Spleen (tissue), 11 donors: ENCODE measurements at regions not wholly inside any gene's neighbourhood (a gene's known extent, or its start where the extent isn't known, plus 50 kb on each side); places are given as distances from the start of the nearest gene placed in this dataset.

Experiments used
- DNase-seq: peaks from one replicate; pipeline ENCODE4 v3.0.0-alpha.2; 2020
- H3K27ac ChIP-seq, 8 donors: fragments of 200-600 bp; sonication (generic) in 7 of 8; 1 replicate in 4 of 8; 2 replicates in 4 of 8; pipeline versions ENCODE4 v1.5.0 to v1.8.0; 2016 to 2021; ENCODE audit warnings: inconsistent platforms in 4 of 8, mild to moderate bottlenecking in 4 of 8, moderate library complexity in 1 of 8
- H3K27me3 ChIP-seq, 7 donors: fragments of 200-600 bp; sonication (generic) in 6 of 7; replicated peaks in 1 of 7; 1 replicate in 4 of 7; 2 replicates in 3 of 7; pipeline versions ENCODE4 v1.5.0 to v1.8.0; 2016 to 2021; ENCODE audit warnings: inconsistent platforms in 3 of 7, mild to moderate bottlenecking in 1 of 7
- H3K36me3 ChIP-seq, 6 donors: fragments of 200-600 bp; sonication (generic) in 5 of 6; 1 replicate in 4 of 6; 2 replicates in 2 of 6; pipeline versions ENCODE4 v1.5.0 to v1.8.0; 2016 to 2021; ENCODE audit warnings: inconsistent platforms in 2 of 6
- H3K4me1 ChIP-seq, 6 donors: fragments of 200-600 bp; sonication (generic) in 5 of 6; 1 replicate in 3 of 6; 2 replicates in 3 of 6; pipeline versions ENCODE4 v1.5.0 to v1.8.0; 2016 to 2021; ENCODE audit warnings: inconsistent platforms in 3 of 6
- H3K4me3 ChIP-seq, 8 donors: fragments of 200-600 bp; sonication (generic) in 7 of 8; 1 replicate in 4 of 8; 2 replicates in 4 of 8; pipeline versions ENCODE4 v1.5.0 to v1.8.0; 2016 to 2021; ENCODE audit warnings: inconsistent platforms in 4 of 8, mild to moderate bottlenecking in 4 of 8, moderate library complexity in 2 of 8
- H3K9me3 ChIP-seq, 8 donors: fragments of 200-600 bp; sonication (generic) in 7 of 8; 1 replicate in 4 of 8; 2 replicates in 4 of 8; pipeline versions ENCODE4 v1.5.0 to v1.8.0; 2016 to 2021; ENCODE audit warnings: inconsistent platforms in 4 of 8
- POLR2A ChIP-seq, 3 donors: fragments of 450-650 bp; IDR thresholded peaks; one replicate each; pipeline ENCODE4 v1.5.1; 2017; ENCODE audit warnings: antibody characterized with exemption in 3 of 3, mild to moderate bottlenecking in 1 of 3
- POLR2AphosphoS5 ChIP-seq, 3 donors: sonication (generic); formaldehyde crosslinking; IDR thresholded peaks; one replicate each; pipeline ENCODE4 v1.5.1; 2017; ENCODE audit warnings: antibody characterized with exemption in 3 of 3
- WGBS, 5 donors: extraction: QIAGEN DNeasy Blood & Tissue Kit in 3 of 5; methylation state at CpG; one replicate each; pipeline versions ENCODE4 v1.1.5 to v1.1.7; 2013 to 2018; 5-methylcytosine and 5-hydroxymethylcytosine counted together
- intact Hi-C: fragments of 100-400 bp; cut with DNase I; formaldehyde crosslinking; loops from one replicate; pipeline ENCODE4 v1.15.0; 2023; ENCODE audit warnings: low total_unique reads
- small RNA-seq, 4 donors: library from RNA; depleted of rRNA; stranded (forward); fragments of <200 nt; gene quantifications; one replicate each; pipeline ENCODE3, GENCODE V24; 2016
- TF ChIP-seq, protein P1 (sequence below), 11 experiments: fragments of 200-600 bp in 7 of 11; fragments of 450-650 bp in 4 of 11; sonication (generic) in 4 of 11; IDR thresholded peaks in 8 of 11; conservative IDR thresholded peaks in 3 of 11; 1 replicate in 7 of 11; 2 replicates in 4 of 11; pipeline versions ENCODE4 v1.4.0 to v1.8.0; 2016 to 2021; ENCODE audit warnings: antibody characterized with exemption in 11 of 11, inconsistent platforms in 4 of 11, mild to moderate bottlenecking in 1 of 11
- donor health status: healthy with polysubstance abuse.
- donor health status: DM: no; HTN: no; CAD: no; lungs with moderate emphysema.
- donor health status: DM: no; HTN: no; CAD: no.
- donor health status: Bipolar disorder and iron deficiency.
- donor health status: healthy.
- donor health status: DM: no; HTN: no; CAD: no.
- donor health status: DM: yes; HTN: yes; CAD: no.

DNA sequence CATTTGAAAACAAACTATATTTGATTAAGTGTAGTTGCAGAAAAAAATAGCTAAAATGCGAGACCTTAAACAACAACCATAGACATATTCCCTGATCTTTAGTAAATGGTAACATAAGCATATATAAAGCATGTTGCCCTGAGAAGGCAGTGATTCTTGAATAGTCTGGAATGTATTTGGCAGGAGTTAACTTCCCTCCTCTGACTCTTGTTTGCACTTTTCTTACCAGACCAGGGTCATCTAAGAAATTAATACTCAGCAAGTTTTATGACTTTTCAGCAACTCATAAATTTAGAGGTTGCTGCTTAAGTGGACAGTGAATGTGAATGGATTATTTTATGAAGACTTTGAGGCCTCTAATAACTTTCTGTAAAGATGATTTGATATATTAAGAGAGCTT, 55.3 kb upstream of the NUDT12 start:
- 80 to 93% (median 89%) methylated on average over 1 of the region's 1 CpG for WGBS, 5 donors
- Histone ChIP-seq H3K36me3 (no peaks in the 10 kb centered on the region), H3K27me3 (no peaks in the 10 kb centered on the region), H3K4me1 (no peaks in the 10 kb centered on the region), H3K9me3 (no peaks in the 10 kb centered on the region), H3K4me3 (no peak overlapping the region), H3K27ac (no peak overlapping the region)
- no peak for TF ChIP-seq POLR2A (IDR thresholded peaks at IDR 0.05)
- TF ChIP-seq, protein P1, sequence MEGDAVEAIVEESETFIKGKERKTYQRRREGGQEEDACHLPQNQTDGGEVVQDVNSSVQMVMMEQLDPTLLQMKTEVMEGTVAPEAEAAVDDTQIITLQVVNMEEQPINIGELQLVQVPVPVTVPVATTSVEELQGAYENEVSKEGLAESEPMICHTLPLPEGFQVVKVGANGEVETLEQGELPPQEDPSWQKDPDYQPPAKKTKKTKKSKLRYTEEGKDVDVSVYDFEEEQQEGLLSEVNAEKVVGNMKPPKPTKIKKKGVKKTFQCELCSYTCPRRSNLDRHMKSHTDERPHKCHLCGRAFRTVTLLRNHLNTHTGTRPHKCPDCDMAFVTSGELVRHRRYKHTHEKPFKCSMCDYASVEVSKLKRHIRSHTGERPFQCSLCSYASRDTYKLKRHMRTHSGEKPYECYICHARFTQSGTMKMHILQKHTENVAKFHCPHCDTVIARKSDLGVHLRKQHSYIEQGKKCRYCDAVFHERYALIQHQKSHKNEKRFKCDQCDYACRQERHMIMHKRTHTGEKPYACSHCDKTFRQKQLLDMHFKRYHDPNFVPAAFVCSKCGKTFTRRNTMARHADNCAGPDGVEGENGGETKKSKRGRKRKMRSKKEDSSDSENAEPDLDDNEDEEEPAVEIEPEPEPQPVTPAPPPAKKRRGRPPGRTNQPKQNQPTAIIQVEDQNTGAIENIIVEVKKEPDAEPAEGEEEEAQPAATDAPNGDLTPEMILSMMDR (IDR thresholded peaks at IDR 0.05 in 8 of 11, conservative IDR thresholded peaks at IDR 0.05 in 3 of 11): no peak
- TF ChIP-seq POLR2AphosphoS5 (IDR thresholded peaks at IDR 0.05): no peak
- intact Hi-C loops: no loop called here
- no peak for DNase-seq

DNA sequence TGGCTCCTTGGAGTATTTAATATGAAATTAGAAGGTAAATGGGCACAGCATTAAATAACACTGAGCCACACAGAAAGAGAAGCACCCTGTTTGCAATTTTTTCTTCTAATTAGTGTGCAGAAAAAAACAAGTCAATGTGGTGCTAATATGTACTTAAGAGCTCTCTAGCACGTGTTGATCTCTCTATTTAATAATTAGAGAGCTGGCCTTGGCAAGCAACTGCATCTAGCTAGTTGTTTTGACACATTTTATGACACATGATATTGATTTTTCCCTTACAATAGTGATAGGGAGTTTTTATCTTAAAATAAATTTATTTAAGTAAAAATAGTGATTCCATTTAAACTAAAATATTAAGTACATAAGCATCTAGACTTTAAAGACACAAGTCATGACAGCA, 54.5 kb upstream of the NUDT12 start:
- Histone ChIP-seq H3K27me3 (no peaks in the 10 kb centered on the region), H3K4me3 (no peak overlapping the region), H3K27ac (no peak overlapping the region), H3K9me3 (no peaks in the 10 kb centered on the region), H3K4me1 (no peaks in the 10 kb centered on the region), H3K36me3 (no peaks in the 10 kb centered on the region)
- WGBS, 5 donors: 18 to 45% (median 33%) methylated on average over 1 of the region's 1 CpG
- no peak for DNase-seq
- intact Hi-C loops: no loop called here
- no peak for TF ChIP-seq POLR2A (IDR thresholded peaks at IDR 0.05)
- no peak for TF ChIP-seq POLR2AphosphoS5 (IDR thresholded peaks at IDR 0.05)
- TF ChIP-seq, protein P1 (IDR thresholded peaks at IDR 0.05 in 8 of 11, conservative IDR thresholded peaks at IDR 0.05 in 3 of 11): no peak

DNA sequence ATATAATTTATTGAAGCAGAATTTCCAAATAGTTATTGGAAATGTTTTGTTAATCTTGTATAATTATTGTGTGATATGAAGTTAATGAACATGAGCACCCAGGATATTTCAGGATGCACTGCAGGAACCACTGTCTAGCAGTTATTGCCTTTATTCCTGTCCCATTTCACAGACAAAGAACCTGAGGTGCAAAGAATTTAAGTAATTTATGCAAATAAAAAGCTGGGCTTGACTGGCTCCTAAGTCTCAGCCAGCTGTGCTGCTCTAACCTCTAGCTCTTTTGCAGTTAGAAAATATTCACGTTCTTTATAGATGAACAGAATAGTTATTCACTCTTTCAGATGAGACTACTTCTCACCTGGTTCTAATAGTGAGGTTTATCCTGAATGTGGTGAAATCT, 50.0 kb upstream of the NUDT12 start:
- 73 to 97% (median 89%) methylated on average over 1 of the region's 1 CpG for WGBS, 5 donors

More for the DNA sequence above, 50.0 kb upstream of the NUDT12 start:
- H3K36me3 ChIP-seq: no peaks in the 10 kb centered on the region
- no peak for TF ChIP-seq POLR2AphosphoS5 (IDR thresholded peaks at IDR 0.05)
- TF ChIP-seq, protein P1 (IDR thresholded peaks at IDR 0.05 in 8 of 11, conservative IDR thresholded peaks at IDR 0.05 in 3 of 11): no peak
- TF ChIP-seq POLR2A (IDR thresholded peaks at IDR 0.05): no peak
- intact Hi-C loops: no loop called here
- H3K27ac ChIP-seq: no peak overlapping the region
- no peaks in the 10 kb centered on the region for H3K9me3 ChIP-seq
- H3K27me3 ChIP-seq: no peaks in the 10 kb centered on the region
- H3K4me1 ChIP-seq: no peaks in the 10 kb centered on the region
- no peak overlapping the region for H3K4me3 ChIP-seq
- DNase-seq: no peak

Small RNA genes in the stretch of these regions (small RNA-seq; reads per million reads assigned to genes)
- gene PSMC1P5 (0 reads per million in 4 donors), gene RF00322 (0 reads per million in 4 donors), gene RN7SL255P (0 reads per million in 4 donors), gene RNA5SP189 (0 reads per million in 4 donors), gene RNU1-140P (0.07 to 0.55 (median 0.30) reads per million in 4 donors), gene RNU6-334P (0 reads per million in 4 donors)
